HG03064 (cell line): ENCODE measurements at regions not wholly inside any gene's neighbourhood (a gene's known extent, or its start where the extent isn't known, plus 50 kb on each side); places are given as distances from the start of the nearest gene placed in this dataset.

Experiments used
- ATAC-seq: cut with Tn5 transposase; IDR thresholded peaks from one replicate; pipeline ENCODE4 v1.9.1; 2021; ENCODE audit warnings: low read depth; ENCODE audit not compliant: unreplicated experiment

DNA sequence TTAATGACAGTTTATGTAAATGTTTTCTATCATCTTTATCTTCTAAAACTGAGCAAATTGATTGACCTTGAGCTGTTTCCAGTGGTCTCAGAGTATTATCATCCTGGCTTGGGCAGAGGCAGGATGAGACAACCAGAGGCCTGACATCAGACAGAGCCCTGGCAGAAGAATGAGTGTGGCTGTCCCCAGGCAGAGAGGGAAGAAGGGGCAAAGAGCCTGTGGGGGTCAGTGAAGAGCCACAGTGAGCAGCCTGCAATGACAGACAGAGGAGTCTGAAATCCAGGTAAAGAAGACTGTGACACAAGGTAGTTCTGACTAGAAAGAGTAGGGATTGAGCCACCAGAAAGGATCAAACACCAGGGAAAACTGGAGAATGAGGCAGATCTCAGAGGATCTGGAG is 182.4 kb upstream of the ARSJ start:
- ATAC-seq: no peak

DNA sequence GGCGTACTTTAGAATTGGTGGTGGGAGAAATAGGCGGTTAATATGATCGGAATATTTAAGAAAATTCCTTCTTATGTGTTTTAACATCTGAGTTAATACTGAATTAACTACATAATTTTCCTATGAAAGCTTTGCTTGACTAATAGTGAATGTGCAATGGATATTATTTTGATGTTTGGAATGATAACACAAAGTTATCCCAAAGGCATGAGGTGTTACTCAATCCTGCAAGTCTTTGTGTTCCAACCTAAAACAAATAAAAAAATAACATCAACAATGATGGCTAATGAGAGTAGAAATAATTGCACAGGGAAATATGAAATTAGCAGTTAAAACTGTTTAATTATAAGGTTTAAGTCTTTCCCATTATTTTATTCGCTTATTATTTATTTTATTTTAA is 183.6 kb upstream of the ARSJ start:
- no peak for ATAC-seq

DNA sequence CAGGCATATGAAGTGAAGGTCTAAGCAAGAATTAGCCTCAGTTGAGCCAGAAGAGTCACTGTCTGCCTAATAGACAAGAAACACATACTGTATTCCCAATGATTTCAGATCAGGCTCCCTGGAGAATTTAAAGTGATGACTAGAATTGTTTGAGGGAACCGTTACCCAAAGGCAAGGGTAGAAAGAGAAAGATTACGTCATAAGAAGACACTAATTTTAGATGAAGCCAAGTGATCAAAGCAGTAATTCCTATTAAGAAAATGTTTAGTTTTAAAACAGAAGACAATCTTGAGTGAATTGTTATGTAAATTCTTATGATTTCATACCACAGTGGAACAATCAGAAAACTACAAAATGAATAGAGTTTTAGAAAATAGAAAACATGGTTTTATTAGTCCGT is 194.5 kb upstream of the ARSJ start:
- ATAC-seq: no peak

DNA sequence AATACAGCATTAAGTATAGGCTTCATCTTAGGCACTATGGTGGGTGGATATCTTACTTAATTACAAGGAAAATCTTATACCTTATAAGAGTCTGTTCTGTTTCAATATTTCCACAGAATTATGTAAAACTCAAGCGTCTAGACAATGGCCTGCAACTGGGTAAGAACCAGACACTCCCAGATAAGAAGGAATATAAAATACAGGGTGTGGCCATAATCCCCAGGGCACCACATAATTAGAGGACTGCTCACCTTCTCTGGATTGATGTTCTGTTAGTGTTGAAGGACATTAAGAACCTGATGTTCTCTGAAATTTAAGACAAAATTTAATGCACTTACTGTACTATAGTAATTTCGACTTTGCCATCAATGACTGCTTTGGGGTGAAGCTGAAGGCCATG is 198.2 kb upstream of the ARSJ start:
- ATAC-seq: no peak

DNA sequence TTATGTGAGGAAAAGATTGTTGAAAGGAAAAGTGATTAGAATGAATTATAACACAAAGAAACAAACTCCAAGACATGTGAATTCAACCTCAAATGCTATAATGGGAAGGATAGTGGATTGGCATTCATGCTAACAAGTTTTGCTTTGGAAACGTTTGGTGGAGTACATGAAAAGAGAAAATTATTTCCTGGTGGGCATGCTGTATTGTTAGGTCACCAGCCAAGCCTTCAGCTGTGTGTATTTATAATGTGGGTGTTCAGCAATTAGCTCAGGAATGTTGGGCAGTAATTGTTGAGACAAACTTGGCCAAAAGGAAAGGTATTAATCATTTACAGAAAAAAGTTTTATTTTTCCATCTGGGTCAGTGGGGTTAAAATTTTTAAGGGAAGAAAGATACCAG is 198.9 kb upstream of the ARSJ start:
- ATAC-seq: no peak

DNA sequence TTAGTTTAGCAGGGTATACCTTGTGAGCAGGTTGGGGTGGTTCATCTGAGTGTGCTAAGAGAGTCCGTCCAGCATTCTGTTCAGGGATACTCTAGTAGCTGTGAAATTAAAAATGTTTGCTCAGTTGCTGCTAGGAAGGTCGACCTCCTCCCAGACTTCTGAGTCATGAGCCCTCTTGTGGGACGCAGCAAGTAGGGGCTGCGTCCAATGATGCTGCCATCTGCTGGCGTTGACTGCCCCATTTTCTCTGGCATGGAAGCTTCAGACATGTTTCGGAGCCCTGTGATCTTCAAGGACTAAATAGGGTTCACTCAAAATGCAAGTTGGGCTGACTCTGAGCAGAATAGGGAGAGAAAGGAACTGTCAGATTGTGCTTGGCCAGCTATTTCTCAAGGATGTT is 201.0 kb upstream of the ARSJ start:
- ATAC-seq: no peak

DNA sequence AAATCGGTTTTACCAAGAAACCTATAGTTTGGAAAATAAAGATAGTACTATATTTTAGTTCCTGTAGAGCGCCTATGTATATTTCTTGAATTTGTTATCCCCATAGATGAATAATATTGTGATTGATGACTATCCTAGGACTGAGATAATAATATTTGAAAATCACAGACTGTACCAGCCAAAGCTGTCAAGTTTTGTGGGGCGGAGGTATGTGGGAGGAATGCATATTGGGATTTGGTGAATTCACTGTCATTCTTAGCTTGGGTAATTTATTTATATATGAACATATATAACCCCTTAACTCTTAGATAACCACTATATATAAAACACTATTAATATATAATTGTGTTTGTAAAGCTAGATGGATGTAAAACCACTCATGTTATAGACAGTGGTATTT is 205.5 kb upstream of the ARSJ start:
- ATAC-seq: no peak

DNA sequence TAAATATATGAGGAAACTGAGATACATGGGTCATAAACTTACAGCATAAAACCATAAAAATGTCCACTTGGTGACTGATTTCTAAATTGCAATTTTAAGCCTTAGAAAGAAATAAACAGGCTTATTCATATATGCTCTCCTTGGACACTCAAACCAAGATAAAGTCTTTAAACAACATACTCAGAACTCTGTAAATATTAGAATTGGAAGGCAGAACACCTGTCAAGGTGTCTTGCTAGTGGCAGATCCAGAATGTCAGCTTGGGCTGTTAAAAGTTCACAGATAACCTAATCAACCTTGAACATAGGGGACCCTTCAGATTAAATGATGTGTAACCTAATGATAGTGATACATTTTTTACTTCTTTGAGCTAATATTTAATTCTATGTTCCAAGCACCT is 208.1 kb upstream of the ARSJ start:
- no peak for ATAC-seq

DNA sequence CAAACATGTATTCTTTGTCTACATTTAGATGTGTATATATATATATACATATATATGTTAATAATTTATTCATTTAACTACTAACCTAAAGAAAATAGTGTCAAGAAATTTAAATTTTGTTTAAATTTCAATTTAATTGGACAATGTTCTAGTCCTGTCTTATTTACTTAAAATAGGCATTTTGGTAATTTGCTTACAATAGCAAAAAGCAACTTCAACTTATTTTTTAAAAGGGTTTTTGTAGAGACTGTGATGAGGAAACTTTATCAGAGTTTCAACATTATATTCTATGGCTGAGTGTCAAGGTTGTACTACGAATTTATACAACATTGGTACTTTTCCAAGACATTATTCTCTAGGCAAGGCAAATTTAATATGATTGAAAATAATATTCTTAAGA is 212.0 kb upstream of the ARSJ start:
- no peak for ATAC-seq

DNA sequence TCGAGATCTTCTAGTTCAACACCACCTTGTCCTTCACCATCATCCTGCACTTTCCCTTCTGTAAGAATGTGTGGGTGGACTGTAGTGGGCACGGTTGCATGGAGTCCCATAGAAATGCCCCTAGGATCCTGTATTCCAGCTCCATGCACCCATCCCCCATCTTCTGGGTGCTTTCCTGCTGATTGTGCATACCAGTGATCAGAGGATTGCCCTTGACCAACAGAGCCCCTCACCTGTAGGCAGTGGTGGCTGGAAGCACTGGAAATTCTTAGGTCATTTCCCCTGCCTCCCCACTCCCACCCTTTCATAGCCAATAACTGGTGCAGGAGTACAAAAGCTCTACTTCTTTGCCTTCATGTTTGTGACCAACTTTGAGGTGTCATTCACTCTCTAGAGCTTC is 213.4 kb upstream of the ARSJ start:
- no peak for ATAC-seq

DNA sequence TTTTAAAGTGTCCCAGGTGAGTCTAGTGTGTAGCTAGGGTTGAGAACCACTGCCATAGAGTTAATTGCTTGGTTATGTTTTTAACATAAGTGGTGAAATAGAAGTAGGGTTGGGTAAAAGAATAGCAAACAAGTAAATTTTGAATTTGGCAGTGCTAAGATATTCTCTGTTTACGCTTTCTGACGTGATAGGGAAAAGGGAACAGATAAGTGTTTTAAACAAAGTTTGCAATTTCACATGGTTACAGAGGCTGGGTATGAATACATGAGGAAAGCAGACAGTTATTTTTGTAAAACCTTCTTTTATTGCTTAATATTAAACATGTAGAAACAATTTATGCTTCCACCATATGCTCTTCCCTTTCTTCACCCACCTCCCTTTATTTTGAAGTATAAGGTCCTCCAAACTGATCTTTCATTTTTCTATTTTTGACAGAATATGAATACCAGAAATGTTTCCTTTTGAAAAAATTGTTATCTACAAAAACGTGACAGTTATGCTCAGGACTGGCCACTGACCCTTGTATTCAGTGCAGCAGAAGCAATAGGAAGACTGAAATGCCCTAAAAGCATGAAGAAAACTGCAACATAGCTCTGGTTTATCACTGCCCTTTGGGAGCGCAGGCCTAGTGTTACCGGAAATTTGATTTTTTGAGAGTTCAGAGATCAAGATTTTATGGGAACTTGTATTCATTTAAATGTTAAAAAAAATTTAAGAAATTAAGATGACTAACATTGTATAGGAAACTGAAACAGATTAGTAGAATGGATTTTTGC is 214.4 kb upstream of the ARSJ start:
- no peak for ATAC-seq

DNA sequence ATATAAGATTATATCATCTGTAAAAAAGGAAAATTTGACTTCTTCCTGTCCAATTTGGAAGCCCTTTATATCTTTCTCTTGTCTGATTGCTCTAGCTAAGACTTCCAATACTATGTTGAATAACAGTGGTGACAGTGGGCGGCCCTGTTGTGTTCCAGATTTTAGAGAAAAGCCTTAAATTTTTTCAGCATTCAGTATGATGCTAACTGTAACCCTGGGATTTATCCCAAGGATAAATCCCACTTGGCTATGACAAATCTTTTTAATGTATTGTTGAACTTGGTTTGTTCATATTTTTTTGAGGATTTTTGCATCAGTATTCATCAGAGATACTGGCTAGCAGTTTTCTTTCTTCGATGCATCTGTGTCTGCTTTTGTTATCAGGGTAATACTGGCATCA is 217.2 kb upstream of the ARSJ start:
- no peak for ATAC-seq

DNA sequence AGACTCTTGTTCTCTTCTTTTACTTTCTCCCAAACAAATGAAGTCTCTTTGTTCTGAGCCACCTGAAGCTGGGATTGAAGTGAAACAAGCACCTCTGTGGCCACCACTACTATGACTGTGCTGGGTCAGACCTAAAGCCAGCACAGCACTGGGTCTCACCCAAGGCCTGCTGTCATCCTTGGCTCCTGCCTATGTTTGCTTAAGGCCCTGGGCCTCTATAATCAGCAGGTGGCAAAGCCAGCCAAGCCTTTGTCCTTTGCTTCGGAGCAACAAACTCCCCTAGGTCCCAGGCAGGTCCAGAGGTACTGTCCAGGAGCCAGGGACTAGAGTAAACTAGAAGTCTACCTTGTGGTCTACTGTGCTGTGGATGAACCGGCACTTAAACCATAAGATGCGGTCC is 220.6 kb upstream of the ARSJ start:
- no peak for ATAC-seq

DNA sequence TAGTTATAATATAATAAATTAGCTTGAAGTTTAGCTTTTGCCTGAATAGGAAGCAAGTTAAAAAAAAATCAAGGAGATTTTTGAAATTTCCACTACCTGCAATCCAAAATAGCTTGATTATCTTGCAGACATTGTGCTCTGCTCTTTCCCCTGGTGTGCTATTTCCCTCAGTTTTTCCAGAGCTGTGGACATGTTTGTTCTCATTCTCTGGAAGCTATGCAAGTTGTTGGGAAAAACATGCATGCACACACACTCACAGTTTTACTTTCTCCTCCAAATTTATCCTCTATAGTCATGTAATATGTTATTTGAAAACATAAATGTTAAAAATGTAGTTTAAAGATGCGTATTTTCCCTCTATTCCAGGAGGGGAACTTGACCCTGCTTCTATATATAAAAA is 225.8 kb upstream of the ARSJ start:
- ATAC-seq: no peak

DNA sequence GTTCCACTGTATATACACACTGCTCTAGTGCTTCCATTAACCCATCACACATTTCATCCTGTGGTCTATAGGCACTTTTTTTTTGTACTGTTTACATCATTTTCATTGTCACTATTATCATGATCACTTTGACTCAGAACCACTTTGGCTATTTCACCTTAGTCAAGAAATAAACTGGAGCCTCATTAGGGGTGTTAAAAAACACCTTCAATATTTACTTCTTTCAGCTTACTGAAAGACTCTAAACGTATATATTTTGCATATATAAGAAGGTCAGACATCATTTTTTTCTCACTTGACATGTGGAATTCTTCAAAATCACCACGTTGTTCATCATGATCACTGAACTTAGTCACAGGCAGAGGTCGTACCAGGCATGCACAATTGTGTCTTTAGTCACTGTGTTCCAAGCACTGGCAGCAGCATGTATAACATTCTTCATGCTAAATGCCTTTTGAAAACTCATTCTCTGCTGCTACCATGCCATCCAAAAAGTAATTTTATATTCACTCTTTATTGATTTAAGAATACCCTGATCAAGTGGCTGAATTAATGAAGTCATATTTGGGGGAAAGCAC is 229.2 kb upstream of the ARSJ start:
- ATAC-seq: no peak

DNA sequence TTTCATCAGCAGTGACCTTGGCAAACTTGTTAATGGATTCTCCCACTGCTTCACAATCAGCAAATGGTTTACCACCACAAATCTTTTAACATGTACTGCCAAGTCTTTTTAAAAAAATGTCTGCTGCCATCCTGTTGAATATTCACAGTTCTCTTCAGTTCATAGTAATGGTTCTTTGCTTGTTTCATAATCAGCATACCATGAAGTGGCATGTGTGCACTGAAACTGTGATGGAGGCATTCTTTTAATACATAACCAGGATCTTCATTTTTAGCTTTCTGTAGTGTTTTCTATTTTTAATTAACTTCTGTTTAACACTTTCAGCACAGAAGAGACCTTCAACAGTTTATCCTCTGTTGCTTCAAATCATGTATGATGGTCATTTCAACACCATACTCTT is 230.1 kb upstream of the ARSJ start:
- ATAC-seq: peak; percentile 91

DNA sequence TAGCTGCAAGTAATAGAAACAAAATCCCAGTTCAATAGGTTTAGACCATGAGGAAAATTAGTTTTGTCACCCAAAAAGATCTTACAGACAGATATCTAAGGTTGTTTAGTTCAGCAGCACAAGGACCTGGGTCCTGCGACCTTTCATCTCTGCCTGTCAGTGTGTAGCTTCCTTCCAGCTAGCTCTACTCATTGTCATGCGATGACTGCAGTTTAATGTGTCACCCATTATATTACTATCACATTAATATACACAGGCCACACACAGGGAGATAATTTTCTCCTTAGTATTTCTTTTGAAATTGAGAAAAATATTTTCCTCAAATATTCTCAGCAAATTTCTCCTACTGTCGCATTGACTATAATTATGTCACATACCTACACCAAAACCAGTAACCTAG is 232.1 kb upstream of the ARSJ start:
- ATAC-seq: no peak

DNA sequence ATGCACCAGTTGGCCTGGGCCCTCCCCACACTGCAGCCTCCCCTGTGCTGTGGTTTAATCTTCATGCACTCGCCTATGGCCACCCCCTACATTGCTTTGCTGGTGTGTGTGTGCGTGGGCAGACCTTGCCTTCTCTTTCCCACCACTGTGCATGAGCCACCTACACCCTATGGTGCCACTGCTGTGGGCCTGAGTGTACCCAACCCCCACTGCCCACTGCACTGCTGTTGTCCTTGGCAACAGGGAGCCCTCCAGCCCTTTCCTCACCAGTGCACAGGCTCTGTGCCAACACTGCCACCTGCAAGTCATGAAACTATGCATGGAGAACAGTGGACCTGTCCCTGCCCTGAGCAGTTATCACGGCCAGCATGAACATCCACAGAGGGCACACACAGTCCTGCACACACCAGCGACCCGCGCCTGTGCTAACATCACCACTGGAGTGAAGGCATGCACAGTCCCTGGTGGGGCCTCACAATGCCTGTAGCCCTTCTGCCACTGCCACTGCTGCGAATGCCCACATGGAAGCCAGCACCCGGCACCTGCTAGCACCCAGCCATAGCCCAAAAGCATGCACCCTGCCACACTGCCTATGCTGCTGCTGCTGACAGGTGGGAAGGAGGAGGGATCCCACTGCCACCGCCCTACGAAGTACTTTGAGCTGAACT is 237.8 kb upstream of the ARSJ start:
- ATAC-seq: no peak

DNA sequence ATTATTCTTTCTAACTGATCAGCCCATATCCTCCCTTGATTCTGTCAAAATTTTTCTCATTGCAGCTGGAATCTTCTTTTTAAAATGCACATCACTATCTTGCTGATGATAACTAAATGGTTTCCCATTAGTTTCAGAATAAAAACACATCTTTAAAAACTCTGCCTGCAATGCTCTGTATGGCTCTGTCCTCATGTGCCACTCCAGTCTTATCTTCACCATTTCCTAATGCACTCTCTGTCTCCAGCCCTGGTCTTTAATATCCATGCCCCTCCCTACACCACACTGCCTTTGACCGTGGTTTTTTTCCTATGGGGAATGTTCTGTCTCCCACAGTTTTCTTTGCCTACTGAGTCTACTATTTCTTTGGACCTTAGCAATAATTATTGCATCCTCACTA is 244.1 kb upstream of the ARSJ start:
- ATAC-seq: no peak

DNA sequence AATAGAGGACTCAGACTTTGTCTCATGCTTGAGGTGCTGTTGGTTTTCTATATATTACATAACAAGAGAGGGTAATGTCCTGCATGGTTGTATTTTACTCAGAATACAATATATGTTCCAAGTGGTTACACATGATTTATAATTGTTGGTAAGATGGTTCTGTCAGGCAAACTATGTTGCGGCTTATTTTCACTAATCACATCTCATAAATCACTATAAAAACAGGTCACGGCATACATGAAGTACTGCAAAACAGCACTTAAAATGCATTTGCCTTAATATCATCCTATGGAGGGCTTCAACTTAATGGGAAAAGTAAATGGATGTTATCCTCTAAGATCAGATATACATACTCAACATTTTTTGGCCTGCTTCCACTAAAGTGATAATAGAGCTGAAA is 246.0 kb upstream of the ARSJ start:
- no peak for ATAC-seq

DNA sequence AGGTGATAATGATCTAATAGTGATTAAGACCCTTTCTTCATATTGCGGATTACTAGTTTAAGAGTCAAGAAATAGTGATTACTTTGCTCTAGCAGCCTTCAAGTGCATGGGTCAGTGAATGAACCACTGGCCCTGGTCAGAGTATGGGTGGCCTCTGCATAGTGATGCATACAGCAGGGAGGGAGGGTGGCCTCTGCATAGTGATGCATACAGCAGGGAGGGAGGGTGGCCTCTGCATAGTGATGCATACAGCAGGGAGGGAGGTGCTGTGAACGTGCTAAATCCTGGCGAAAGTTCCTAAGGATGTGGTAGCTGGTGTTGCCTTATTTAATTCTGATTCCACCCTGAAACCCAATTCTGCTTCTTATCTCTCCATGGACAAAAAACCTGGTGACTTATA is 246.7 kb upstream of the ARSJ start:
- no peak for ATAC-seq
